ENCODE measurements at regions not wholly inside any gene's neighbourhood (a gene's known extent, or its start where the extent isn't known, plus 50 kb on each side); places are given as distances from the start of the nearest gene placed in this dataset.

DNA sequence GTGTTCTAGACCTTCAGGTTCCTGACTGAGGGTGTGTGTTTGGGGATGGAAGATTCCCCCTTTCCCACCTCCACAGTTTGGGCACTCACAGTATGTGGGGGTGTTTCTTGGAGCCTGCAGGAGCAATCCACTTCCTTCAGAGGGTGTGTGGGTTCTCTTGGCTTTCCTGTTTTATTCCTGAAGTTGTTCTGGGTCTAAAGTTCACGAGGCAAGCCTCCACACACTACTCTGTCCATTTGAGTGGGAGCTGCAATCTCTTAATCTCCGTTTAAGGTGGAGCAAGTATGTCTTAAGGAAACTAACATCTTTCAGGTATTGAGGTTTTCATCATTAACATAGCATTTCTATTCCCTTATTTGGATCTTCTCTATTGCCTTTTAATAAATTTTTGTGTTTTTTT is 141.8 kb downstream of the TENT5C start:
- TF ChIP-seq TBP (IDR thresholded peaks at IDR 0.05; ENCODE audit: low read depth, low read length) (no peak), JUN (IDR thresholded peaks at IDR 0.05; ENCODE audit: low read depth, low read length) (no peak), SP1 (IDR thresholded peaks at IDR 0.05; ENCODE audit: low read depth, low read length) (no peak), FOSL1 (IDR thresholded peaks at IDR 0.05; ENCODE audit: insufficient read depth, low read depth, low read length) (no peak), MAX (IDR thresholded peaks at IDR 0.05) (no peak), CBX5 (IDR thresholded peaks at IDR 0.05; ENCODE audit: low read depth, low read length) (no peak), SIRT6 (IDR thresholded peaks at IDR 0.05; ENCODE audit: low read length) (no peak), CREB1 (IDR thresholded peaks at IDR 0.05) (no peak)
- TF ChIP-seq, protein P1, sequence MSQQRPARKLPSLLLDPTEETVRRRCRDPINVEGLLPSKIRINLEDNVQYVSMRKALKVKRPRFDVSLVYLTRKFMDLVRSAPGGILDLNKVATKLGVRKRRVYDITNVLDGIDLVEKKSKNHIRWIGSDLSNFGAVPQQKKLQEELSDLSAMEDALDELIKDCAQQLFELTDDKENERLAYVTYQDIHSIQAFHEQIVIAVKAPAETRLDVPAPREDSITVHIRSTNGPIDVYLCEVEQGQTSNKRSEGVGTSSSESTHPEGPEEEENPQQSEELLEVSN (IDR thresholded peaks at IDR 0.05), result no peak
- H3K56ac ChIP-seq (replicated peaks; ENCODE audit: insufficient read length, low read depth, low read length), result no peak overlapping the region
- H3K14ac ChIP-seq (ENCODE audit: insufficient read length), result no peak overlapping the region
- H3K9me3 ChIP-seq (ENCODE audit: insufficient read depth in 2 of 2, low read depth in 1 of 2, low read length in 1 of 2), result peaks cover 5% of the 10 kb centered on the region in 2 experiments; a peak in 1 of 4 replicates
- H3K79me1 ChIP-seq (ENCODE audit: low read depth, low read length), result no peaks in the 10 kb centered on the region
- no peaks in the 10 kb centered on the region for H4K20me1 ChIP-seq (replicated peaks in 1 of 2; ENCODE audit: control insufficient read depth in 1 of 2, insufficient read depth in 2 of 2, low read length in 2 of 2)
- no peak overlapping the region for H2AK5ac ChIP-seq (ENCODE audit: low read depth, low read length)
- ChIA-PET POLR2A (ENCODE audit: partially characterized antibody) (no interaction called here), CTCF (ENCODE audit: partially characterized antibody) (interaction anchor here (0.9 to 1.9 kb wide), 3 partner anchors 35 to 148 kb away, joined by 3 to 4 read pairs (median 3); no protein-coding TSS in a partner anchor)
- WGBS, 2 experiments (ENCODE audit: extremely low coverage in 1 of 2, insufficient coverage in 1 of 2, insufficient read length in 1 of 2, insufficient replicate concordance in 2 of 2, low coverage in 1 of 2, low lambda C conversion rate in 2 of 2, missing lambda C conversion rate in 1 of 2), result 93% methylated on average over 2 of the region's 2 CpGs; no CpG with 5 or more reads in 1 of the 2 experiments
- no peak overlapping the region for H3K4ac ChIP-seq (replicated peaks; ENCODE audit: insufficient read length, low read depth, low read length)
- H3K4me1 ChIP-seq (replicated peaks in 1 of 4; ENCODE audit: control insufficient read depth in 3 of 4, insufficient read depth in 4 of 4, low read length in 3 of 4), result no peaks in the 10 kb centered on the region
- no peak overlapping the region for H3K4me2 ChIP-seq (ENCODE audit: insufficient read depth in 1 of 2, low read depth in 2 of 2, low read length in 2 of 2)
- DNase-seq (ENCODE audit: low read depth in 1 of 2, low spot score in 2 of 2) (no peak), FAIRE-seq (no peak)
- H2BK15ac ChIP-seq (ENCODE audit: low read length), result no peak overlapping the region
- H2BK20ac ChIP-seq (ENCODE audit: low read length), result no peak overlapping the region
- no peak overlapping the region for H2BK5ac ChIP-seq (ENCODE audit: low read depth, low read length)
- no peak overlapping the region for H3K23ac ChIP-seq (ENCODE audit: insufficient read length)
- no peak overlapping the region for H4K5ac ChIP-seq (ENCODE audit: insufficient read length, low read depth, low read length)
- no peak overlapping the region for H2BK120ac ChIP-seq (replicated peaks; ENCODE audit: low read depth, low read length)
- no peak overlapping the region for H3K4me3 ChIP-seq (ENCODE audit: extremely low read depth in 1 of 4, insufficient read depth in 2 of 4, low read depth in 3 of 4, low read length in 4 of 4)
- no peaks in the 10 kb centered on the region for H3K27me3 ChIP-seq (replicated peaks in 1 of 4; ENCODE audit: control insufficient read depth in 3 of 4, extremely low read depth in 1 of 4, insufficient read depth in 3 of 4, low read length in 3 of 4)
- no peak overlapping the region for H2BK12ac ChIP-seq (ENCODE audit: low read depth, low read length)
- H3K18ac ChIP-seq (ENCODE audit: extremely low read depth, low read length), result no peak overlapping the region
- no peaks in the 10 kb centered on the region for H3K79me2 ChIP-seq (ENCODE audit: control insufficient read depth in 1 of 2, insufficient read depth in 2 of 2, low read length in 2 of 2)
- no peak overlapping the region for H3K9ac ChIP-seq (replicated peaks in 1 of 4; ENCODE audit: extremely low read depth in 1 of 4, low read depth in 3 of 4, low read length in 3 of 4)
- H2AFZ ChIP-seq (ENCODE audit: low read length), result no peak overlapping the region
- no peak overlapping the region for H3K27ac ChIP-seq (ENCODE audit: low read depth, low read length)
- H4K8ac ChIP-seq (ENCODE audit: extremely low read depth, insufficient read depth, low read length), result no peak overlapping the region
- H3K36me3 ChIP-seq (ENCODE audit: control insufficient read depth in 2 of 4, insufficient read depth in 4 of 4, low read length in 3 of 4), result no peaks in the 10 kb centered on the region; a peak in 1 of 8 replicates
- no peaks in the 10 kb centered on the region for H3K23me2 ChIP-seq (ENCODE audit: low read depth, low read length)
- H4K91ac ChIP-seq (replicated peaks; ENCODE audit: insufficient read length, low read length), result no peak overlapping the region

Measured in H1 (cell line).